ENCODE measurements at regions not wholly inside any gene's neighbourhood (a gene's known extent, or its start where the extent isn't known, plus 50 kb on each side); places are given as distances from the start of the nearest gene placed in this dataset.

GRCh38 chr12:88925454-88925853 is 345.2 kb upstream of the KITLG start:
- H3K27me3 ChIP-seq (ENCODE audit: control insufficient read depth, extremely low read depth, insufficient read depth, low read length), result no peaks in the 10 kb centered on the region
- peaks cover 52% of the 10 kb centered on the region for H3K4me1 ChIP-seq (ENCODE audit: control insufficient read depth, extremely low read depth, insufficient read depth, low read length)
- H3K4me2 ChIP-seq (ENCODE audit: control insufficient read depth, extremely low read depth, insufficient read depth, low read depth, low read length), result peak overlapping the region; percentile 43
- H3K36me3 ChIP-seq (ENCODE audit: control insufficient read depth in 2 of 2, extremely low read depth in 1 of 2, insufficient read depth in 2 of 2, low read length in 2 of 2), result no peaks in the 10 kb centered on the region
- TF ChIP-seq EZH2 (IDR thresholded peaks at IDR 0.05; ENCODE audit: low read length) (no peak), CTCF (optimal IDR thresholded peaks at IDR 0.05 in 1 of 3, IDR thresholded peaks at IDR 0.05 in 1 of 3, conservative IDR thresholded peaks at IDR 0.05 in 1 of 3; ENCODE audit: extremely low read depth in 1 of 3, insufficient read depth in 2 of 3, low read length in 3 of 3) (no peak)
- H2AFZ ChIP-seq (ENCODE audit: control insufficient read depth, low read length), result no peak overlapping the region
- H3K27ac ChIP-seq (ENCODE audit: control insufficient read depth, insufficient read depth, low read length), result peak overlapping the region; percentile 74
- no peak overlapping the region for H3K9ac ChIP-seq (ENCODE audit: control insufficient read depth, extremely low read depth, insufficient read depth, low read length)
- no peak overlapping the region for H3K4me3 ChIP-seq (ENCODE audit: control insufficient read depth in 2 of 3, extremely low read depth in 1 of 3, insufficient read depth in 2 of 3, low read depth in 1 of 3, low read length in 3 of 3)
- H3K79me2 ChIP-seq (ENCODE audit: control insufficient read depth, insufficient read depth, low read length), result no peaks in the 10 kb centered on the region
- H4K20me1 ChIP-seq (ENCODE audit: control insufficient read depth, extremely low read depth, insufficient read depth, low read length), result no peaks in the 10 kb centered on the region
- dilution Hi-C loops (cut with MboI; ENCODE audit: extremely low pct_ligation_motif_present, low sequenced_read_pairs), result no loop called here
- no peak for FAIRE-seq
- no peak for DNase-seq (ENCODE audit: low read depth, low spot score)
- H3K9me3 ChIP-seq (ENCODE audit: control insufficient read depth, low read depth, low read length), result no peaks in the 10 kb centered on the region
- no peaks in the 10 kb centered on the region for H3K9me1 ChIP-seq (ENCODE audit: control insufficient read depth, extremely low read depth, insufficient read depth, low read length)

- Histone ChIP-seq H3K4me1 (ENCODE audit: control insufficient read depth, extremely low read depth, insufficient read depth, low read length) (peaks cover 52% of the 10 kb centered on the region), H3K4me3 (ENCODE audit: control insufficient read depth in 2 of 3, extremely low read depth in 1 of 3, insufficient read depth in 2 of 3, low read depth in 1 of 3, low read length in 3 of 3) (no peak overlapping the region), H2AFZ (ENCODE audit: control insufficient read depth, low read length) (peak overlapping the region; percentile 10), H3K27me3 (ENCODE audit: control insufficient read depth, extremely low read depth, insufficient read depth, low read length) (no peaks in the 10 kb centered on the region), H3K9ac (ENCODE audit: control insufficient read depth, extremely low read depth, insufficient read depth, low read length) (no peak overlapping the region), H4K20me1 (ENCODE audit: control insufficient read depth, extremely low read depth, insufficient read depth, low read length) (no peaks in the 10 kb centered on the region), H3K36me3 (ENCODE audit: control insufficient read depth in 2 of 2, extremely low read depth in 1 of 2, insufficient read depth in 2 of 2, low read length in 2 of 2) (no peaks in the 10 kb centered on the region), H3K79me2 (ENCODE audit: control insufficient read depth, insufficient read depth, low read length) (no peaks in the 10 kb centered on the region), H3K4me2 (ENCODE audit: control insufficient read depth, extremely low read depth, insufficient read depth, low read depth, low read length) (no peak overlapping the region), H3K9me1 (ENCODE audit: control insufficient read depth, extremely low read depth, insufficient read depth, low read length) (no peaks in the 10 kb centered on the region), H3K9me3 (ENCODE audit: control insufficient read depth, low read depth, low read length) (no peaks in the 10 kb centered on the region), H3K27ac (ENCODE audit: control insufficient read depth, insufficient read depth, low read length) (no peak overlapping the region)
- no peak for DNase-seq (ENCODE audit: low read depth, low spot score)
- TF ChIP-seq EZH2 (IDR thresholded peaks at IDR 0.05; ENCODE audit: low read length) (no peak), CTCF (optimal IDR thresholded peaks at IDR 0.05 in 1 of 3, IDR thresholded peaks at IDR 0.05 in 1 of 3, conservative IDR thresholded peaks at IDR 0.05 in 1 of 3; ENCODE audit: extremely low read depth in 1 of 3, insufficient read depth in 2 of 3, low read length in 3 of 3) (no peak)
- dilution Hi-C loops (cut with MboI; ENCODE audit: extremely low pct_ligation_motif_present, low sequenced_read_pairs), result no loop called here
- peak; percentile 20 for FAIRE-seq
Measured at GRCh38 chr12:88924162-88924561, 343.9 kb upstream of the KITLG start.
